ENCODE measurements at regions not wholly inside any gene's neighbourhood (a gene's known extent, or its start where the extent isn't known, plus 50 kb on each side); places are given as distances from the start of the nearest gene placed in this dataset.
"Not testable (repeated sequence)": the region's sequence is repeated elsewhere in the genome, so short reads cannot be mapped to it uniquely, and the experiment has no call there.

DNA sequence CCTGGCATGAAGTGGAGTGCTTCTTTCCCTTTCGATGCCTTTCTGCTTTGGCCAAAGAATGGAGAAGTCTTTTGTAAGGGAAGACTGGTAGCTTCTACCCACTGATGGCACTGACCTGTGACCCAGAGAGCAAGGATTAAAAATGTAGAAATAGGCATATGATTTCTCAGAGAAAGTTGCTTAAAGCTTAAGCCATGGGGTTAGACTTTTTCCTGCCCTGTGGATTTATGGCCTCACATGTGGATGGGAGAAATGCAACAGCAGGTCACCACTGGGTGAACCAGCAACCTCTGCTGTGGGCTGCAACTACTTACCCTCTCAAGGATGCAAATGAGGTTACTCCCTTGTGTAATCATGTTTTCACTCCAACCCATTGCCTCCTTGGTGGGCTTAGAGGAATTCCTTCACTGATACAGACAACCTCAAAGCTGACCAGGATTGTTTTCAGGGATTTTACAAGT lies 86.7 kb upstream of the CDC42EP3 start:
- not testable (repeated sequence) for TF ChIP-seq SPI1, POLR2A, POLR2AphosphoS5, TAF1, POU2F2 (IDR thresholded peaks at IDR 0.05; ENCODE audit: low read depth, low read length)

Data from GM12891 (cell line).